Kidney (tissue), 13 donors: ENCODE measurements at regions not wholly inside any gene's neighbourhood (a gene's known extent, or its start where the extent isn't known, plus 50 kb on each side); places are given as distances from the start of the nearest gene placed in this dataset.

Experiments used
- DNase-seq, 5 donors: peaks; one replicate each; pipeline ENCODE4 v3.0.0-alpha.2; 2013 to 2020
- FAIRE-seq: peaks from 2 replicates; lab custom pipeline; 2012; peaks lifted over from hg19 to GRCh38; lab: Jason Lieb, UNC
- H3K27ac ChIP-seq, 2 donors: one replicate each; pipeline ENCODE4 v1.7.0; 2013; ENCODE audit warnings: low read depth in 2 of 2, low read length in 2 of 2, inconsistent platforms in 1 of 2
- H3K27me3 ChIP-seq: one replicate; pipeline ENCODE4 v1.7.1; 2013; ENCODE audit warnings: low read length, inconsistent platforms; ENCODE audit not compliant: control insufficient read depth, insufficient read depth
- H3K36me3 ChIP-seq, 3 donors: one replicate each; pipeline versions ENCODE4 v1.7.0 to v1.7.1; 2013; ENCODE audit warnings: low read length in 3 of 3, control low read depth in 1 of 3, inconsistent platforms in 1 of 3; ENCODE audit not compliant: insufficient read depth in 3 of 3, control insufficient read depth in 2 of 3
- H3K4me1 ChIP-seq, 3 donors: one replicate each; pipeline versions ENCODE4 v1.7.0 to v1.7.1; 2013; ENCODE audit warnings: low read length in 3 of 3, inconsistent platforms in 1 of 3, low read depth in 1 of 3; ENCODE audit not compliant: control insufficient read depth in 2 of 3, insufficient read depth in 2 of 3
- H3K4me3 ChIP-seq, 3 donors: one replicate each; pipeline versions ENCODE4 v1.7.0 to v1.8.1; 2013; ENCODE audit warnings: low read length in 3 of 3, control low read depth in 1 of 3, inconsistent platforms in 1 of 3
- H3K9ac ChIP-seq, 3 donors: one replicate each; pipeline versions ENCODE4 v1.7.0 to v1.7.1; 2013; ENCODE audit warnings: low read length in 3 of 3, control low read depth in 1 of 3, inconsistent platforms in 1 of 3
- H3K9me3 ChIP-seq, 3 donors: one replicate each; pipeline versions ENCODE4 v1.7.0 to v1.7.1; 2013; ENCODE audit warnings: low read length in 3 of 3, control low read depth in 1 of 3, inconsistent platforms in 1 of 3; ENCODE audit not compliant: control insufficient read depth in 2 of 3, insufficient read depth in 1 of 3
- CTCF ChIP-seq: IDR thresholded peaks from 3 replicates; pipeline ENCODE4 v1.5.1; 2012; ENCODE audit warnings: mild to moderate bottlenecking, moderate library complexity, borderline replicate concordance; ENCODE audit not compliant: insufficient read depth; ENCODE audit errors: extremely low read depth
- intact Hi-C: fragments of 100-400 bp; cut with DNase I; formaldehyde crosslinking; loops from one replicate; pipeline ENCODE4 v1.11.1; 2022
- donor health status: control.
- donor health status: control.
- donor health status: control.
- donor health status: control.
- donor health status: control.
- donor health status: DM: yes; HTN: yes; CAD: no.
- donor health status: Normal renal cell carcinoma (clear cell type).

DNA sequence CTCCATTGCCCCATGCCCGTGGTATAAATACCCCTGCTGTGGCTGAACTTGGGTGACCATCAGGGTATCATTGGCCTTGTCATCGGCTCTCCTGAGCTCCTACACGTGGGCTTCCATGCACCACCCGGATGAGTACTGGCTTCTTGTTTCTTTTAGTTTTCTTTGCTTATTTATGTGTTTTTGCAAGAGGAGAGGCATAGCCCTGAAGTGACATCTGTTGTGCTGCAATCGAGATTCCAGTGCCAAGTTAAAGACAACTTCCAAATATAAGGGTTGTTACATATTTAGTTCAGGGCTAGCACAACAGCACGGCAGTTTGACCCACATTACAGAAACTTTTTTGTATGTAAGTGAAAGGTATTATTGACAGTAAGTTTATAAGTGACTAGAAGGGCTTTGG lies 1087.1 kb downstream of the TBC1D22A start:
- H3K4me1 ChIP-seq = no peaks in the 10 kb centered on the region
- TF ChIP-seq CTCF = no peak
- H3K4me3 ChIP-seq = no peak overlapping the region
- no peaks in the 10 kb centered on the region for H3K9me3 ChIP-seq
- H3K27me3 ChIP-seq = peaks cover 3% of the 10 kb centered on the region
- no peak for DNase-seq
- no peak for FAIRE-seq
- H3K9ac ChIP-seq = no peak overlapping the region
- no peaks in the 10 kb centered on the region for H3K36me3 ChIP-seq
- intact Hi-C loops = no loop called here
- no peak overlapping the region for H3K27ac ChIP-seq

DNA sequence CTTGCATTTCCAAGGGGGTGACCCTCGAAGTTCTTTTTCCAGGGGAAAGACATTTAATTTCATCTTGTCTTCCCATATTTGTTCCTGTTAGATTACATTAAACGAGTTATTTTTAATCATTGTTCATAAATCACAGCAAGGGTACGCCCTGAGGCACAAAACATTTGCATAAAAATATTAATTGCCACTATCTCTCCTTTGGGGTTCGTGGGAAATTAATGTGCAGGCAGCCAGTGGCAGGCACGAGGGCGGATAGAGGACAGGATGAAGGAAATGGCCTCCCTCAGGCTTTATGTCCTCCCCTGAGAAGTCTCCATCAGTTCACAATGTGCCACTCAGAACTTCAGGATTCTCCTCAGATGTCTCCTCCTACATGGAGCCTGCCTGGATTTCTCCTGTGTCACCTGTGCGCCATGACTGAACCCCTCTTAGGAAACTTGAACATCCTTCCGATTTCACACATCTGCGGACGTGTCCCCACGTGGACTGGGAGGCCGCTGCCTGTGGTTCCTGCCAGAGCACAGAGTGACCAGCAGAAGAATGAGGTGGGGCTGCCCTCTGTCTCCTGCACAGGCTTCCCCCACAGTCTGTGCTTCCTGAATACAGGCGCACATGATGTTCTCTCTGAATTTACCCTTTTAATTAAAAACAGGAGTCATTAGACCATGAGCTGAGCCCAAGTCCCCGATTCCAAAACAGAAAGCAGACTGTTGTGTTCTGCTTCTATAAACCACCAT lies 1085.9 kb downstream of the TBC1D22A start:
- no peaks in the 10 kb centered on the region for H3K36me3 ChIP-seq
- H3K27ac ChIP-seq = no peak overlapping the region
- FAIRE-seq = no peak
- peaks cover 3% of the 10 kb centered on the region for H3K27me3 ChIP-seq
- no peaks in the 10 kb centered on the region for H3K4me1 ChIP-seq
- H3K4me3 ChIP-seq = no peak overlapping the region
- no peaks in the 10 kb centered on the region for H3K9me3 ChIP-seq
- H3K9ac ChIP-seq = no peak overlapping the region
- no peak for DNase-seq
- intact Hi-C loops = no loop called here
- no peak for TF ChIP-seq CTCF

GRCh38 chr22:47847131-47847890 lies 1084.9 kb downstream of the TBC1D22A start:
- Histone ChIP-seq H3K9ac (no peak overlapping the region), H3K4me1 (no peaks in the 10 kb centered on the region), H3K27me3 (no peaks in the 10 kb centered on the region), H3K9me3 (no peaks in the 10 kb centered on the region), H3K36me3 (no peaks in the 10 kb centered on the region), H3K4me3 (no peak overlapping the region), H3K27ac (no peak overlapping the region)
- TF ChIP-seq CTCF = no peak
- intact Hi-C loops = no loop called here
- no peak for DNase-seq
- FAIRE-seq = no peak
